Thyroid gland (tissue), 4 donors: ENCODE measurements at regions not wholly inside any gene's neighbourhood (a gene's known extent, or its start where the extent isn't known, plus 50 kb on each side); places are given as distances from the start of the nearest gene placed in this dataset.
A peak's percentile ranks its signal among the peaks of the same experiment; 100 is the strongest.

Experiments used
- DNase-seq, 2 donors: peaks; one replicate each; pipeline ENCODE4 v3.0.0-alpha.2; 2019
- H3K27ac ChIP-seq, 3 donors: fragments of 200-600 bp; sonication (generic); 1 replicate in 2 of 3; 2 replicates in 1 of 3; pipeline ENCODE4 v1.5.1; 2016 to 2019; ENCODE audit warnings: mild to moderate bottlenecking in 1 of 3, moderate library complexity in 1 of 3
- H3K27me3 ChIP-seq: fragments of 200-600 bp; sonication (generic); one replicate; pipeline ENCODE4 v1.5.1; 2019
- H3K36me3 ChIP-seq, 2 donors: fragments of 200-600 bp; sonication (generic); one replicate each; pipeline ENCODE4 v1.5.1; 2016 to 2019
- H3K4me1 ChIP-seq, 2 donors: fragments of 200-600 bp; sonication (generic); one replicate each; pipeline ENCODE4 v1.5.1; 2017 to 2019
- H3K4me3 ChIP-seq, 3 donors: fragments of 200-600 bp; sonication (generic); replicated peaks in 1 of 3; 1 replicate in 2 of 3; 2 replicates in 1 of 3; pipeline ENCODE4 v1.5.1; 2016; ENCODE audit warnings: mild to moderate bottlenecking in 1 of 3
- H3K9me3 ChIP-seq: fragments of 200-600 bp; sonication (generic); one replicate; pipeline ENCODE4 v1.5.1; 2017
- CTCF ChIP-seq, 6 experiments: fragments of 200-600 bp in 3 of 6; fragments of 450-650 bp in 3 of 6; sonication (generic) in 3 of 6; IDR thresholded peaks; one replicate each; pipeline ENCODE4 v1.5.1; 2016 to 2019; ENCODE audit warnings: antibody characterized with exemption in 6 of 6, mild to moderate bottlenecking in 2 of 6, inconsistent platforms in 1 of 6, moderate library complexity in 1 of 6
- POLR2A ChIP-seq, 2 donors: fragments of 450-650 bp; IDR thresholded peaks; one replicate each; pipeline ENCODE4 v1.6.1; 2017; ENCODE audit warnings: antibody characterized with exemption in 2 of 2, mild to moderate bottlenecking in 2 of 2, moderate library complexity in 1 of 2
- WGBS, 2 donors: methylation state at CpG; one replicate each; pipeline ENCODE4 v1.1.5; 2017; 5-methylcytosine and 5-hydroxymethylcytosine counted together
- intact Hi-C: fragments of 100-400 bp; cut with DNase I; formaldehyde crosslinking; loops from one replicate; pipeline ENCODE4 v1.15.1; 2023

- TF ChIP-seq POLR2A (IDR thresholded peaks at IDR 0.05), result no peak
- no peak for DNase-seq
- 78 to 100% methylated on average over 1 of the region's 1 CpG for WGBS, 2 donors
- Histone ChIP-seq H3K9me3 (no peaks in the 10 kb centered on the region), H3K27ac (no peak overlapping the region), H3K27me3 (no peaks in the 10 kb centered on the region), H3K4me1 (peaks cover 11 to 25% of the 10 kb centered on the region in 2 donors), H3K36me3 (no peaks in the 10 kb centered on the region), H3K4me3 (no peak overlapping the region)
- intact Hi-C loops, result no loop called here
Measured at GRCh38 chr6:43997345-43997677, 129.9 kb downstream of the MRPL14 start.

GRCh38 chr6:43996618-43997344 is 130.5 kb downstream of the MRPL14 start:
- no peaks in the 10 kb centered on the region for H3K27me3 ChIP-seq
- WGBS, 2 donors, result 83 to 86% methylated on average over 8 of the region's 8 CpGs
- no peak overlapping the region for H3K27ac ChIP-seq
- no peak for DNase-seq
- H3K9me3 ChIP-seq, result no peaks in the 10 kb centered on the region
- no peak for TF ChIP-seq POLR2A (IDR thresholded peaks at IDR 0.05)
- no peak for TF ChIP-seq CTCF (IDR thresholded peaks at IDR 0.05)
- intact Hi-C loops, result no loop called here
- no peak overlapping the region for H3K4me3 ChIP-seq
- H3K36me3 ChIP-seq, result no peaks in the 10 kb centered on the region
- peaks cover 11 to 22% of the 10 kb centered on the region in 2 donors for H3K4me1 ChIP-seq

- H3K4me3 ChIP-seq, result no peak overlapping the region
- H3K27me3 ChIP-seq, result no peaks in the 10 kb centered on the region
- H3K27ac ChIP-seq, result no peak overlapping the region
- intact Hi-C loops, result no loop called here
- no peak for DNase-seq
- H3K4me1 ChIP-seq, result peaks cover 5 to 10% of the 10 kb centered on the region in 2 donors
- H3K9me3 ChIP-seq, result no peaks in the 10 kb centered on the region
- TF ChIP-seq POLR2A (IDR thresholded peaks at IDR 0.05) (no peak), CTCF (IDR thresholded peaks at IDR 0.05) (no peak)
- no peaks in the 10 kb centered on the region for H3K36me3 ChIP-seq
- WGBS, 2 donors, result 83 to 93% methylated on average over 3 of the region's 3 CpGs
Measured at GRCh38 chr6:43995137-43995536, 132.1 kb downstream of the MRPL14 start.

DNA sequence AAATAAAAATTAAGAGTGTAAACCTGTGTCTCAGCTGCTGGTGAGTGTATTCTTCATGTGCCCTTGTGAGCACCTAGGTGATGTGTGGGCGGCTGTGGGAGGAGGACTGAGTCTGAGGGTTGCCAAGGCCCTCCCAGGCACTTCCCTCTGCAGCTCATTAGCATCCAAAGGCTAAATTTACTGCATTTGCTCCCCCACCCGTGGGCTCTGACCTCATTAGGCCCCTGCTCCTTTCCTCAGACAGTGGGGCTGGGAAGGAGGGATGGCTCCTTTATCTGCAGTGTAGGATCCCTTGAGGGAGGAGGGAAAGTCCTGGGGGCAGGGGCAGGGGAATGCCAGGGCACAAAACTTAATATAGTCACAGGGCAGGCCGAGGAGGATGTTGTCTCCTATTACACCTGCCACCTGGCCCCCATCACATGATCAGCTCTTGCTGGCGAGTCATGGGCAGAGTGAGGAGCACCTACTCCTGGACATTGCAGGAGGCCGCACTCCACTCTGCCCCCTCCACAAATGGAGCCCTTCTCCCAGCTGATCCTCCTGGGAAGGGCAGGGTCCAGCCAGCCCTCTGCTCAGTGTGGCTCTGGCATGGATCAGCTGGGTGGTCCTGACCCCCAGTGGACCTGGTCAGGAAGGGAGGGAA is 133.2 kb downstream of the MRPL14 start:
- intact Hi-C loops, result no loop called here
- no peak for TF ChIP-seq CTCF (IDR thresholded peaks at IDR 0.05)
- no peak for TF ChIP-seq POLR2A (IDR thresholded peaks at IDR 0.05)
- no peak for DNase-seq
- H3K4me1 ChIP-seq, result peaks cover 5 to 10% of the 10 kb centered on the region in 2 donors
- no peak overlapping the region for H3K4me3 ChIP-seq
- 53 to 74% methylated on average over 2 to 5 of the region's 5 CpGs for WGBS, 2 donors
- peak overlapping the region in 2 of 3 donors; percentile 7 to 62 for H3K27ac ChIP-seq
- no peaks in the 10 kb centered on the region for H3K36me3 ChIP-seq
- no peaks in the 10 kb centered on the region for H3K9me3 ChIP-seq
- H3K27me3 ChIP-seq, result no peaks in the 10 kb centered on the region

DNA sequence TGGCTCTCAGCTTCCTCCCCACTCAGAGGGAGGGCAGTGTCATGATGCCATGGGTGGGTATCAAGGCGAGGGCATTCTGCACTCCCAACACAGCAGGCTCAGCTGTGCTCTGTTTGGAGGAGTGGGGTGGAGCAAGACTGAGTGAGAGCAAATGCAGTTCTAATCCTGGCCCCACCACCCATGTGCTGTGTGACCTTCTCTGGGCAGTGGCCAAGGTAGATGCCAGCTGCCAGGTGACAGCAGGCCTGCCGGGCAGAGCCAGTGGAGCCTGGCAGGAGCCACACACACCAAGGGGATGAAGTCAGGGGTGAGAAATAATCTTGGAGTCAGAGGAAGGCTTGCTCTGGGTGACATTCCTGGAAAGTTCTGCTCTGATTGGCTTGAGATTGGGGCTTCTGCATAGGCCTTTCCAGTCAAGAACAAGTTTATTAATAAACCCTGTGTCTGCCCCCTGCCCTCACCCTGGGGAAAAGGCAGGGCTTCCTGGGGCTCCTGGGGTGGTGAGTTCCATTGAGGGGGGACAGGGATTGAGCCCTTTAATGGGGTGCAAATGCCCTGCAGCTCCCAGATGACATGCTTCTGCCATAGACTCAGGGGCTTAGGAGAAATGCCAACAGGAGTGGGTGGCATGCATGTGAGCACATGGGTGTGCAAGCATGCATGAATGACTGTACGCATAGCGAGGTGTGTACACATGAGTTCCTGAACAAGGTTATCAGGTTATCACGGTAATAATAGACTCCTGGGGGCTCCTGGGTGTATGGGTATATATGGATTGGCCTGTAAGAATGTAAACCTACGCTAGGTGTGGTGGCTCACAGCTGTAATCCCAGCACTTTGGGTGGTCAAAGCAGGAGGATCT is 134.2 kb downstream of the MRPL14 start:
- Histone ChIP-seq H3K27ac (peak overlapping the region in 2 of 3 donors; percentile 19 to 62), H3K4me3 (no peak overlapping the region), H3K4me1 (peaks cover 5 to 10% of the 10 kb centered on the region in 2 donors), H3K27me3 (no peaks in the 10 kb centered on the region), H3K36me3 (no peaks in the 10 kb centered on the region), H3K9me3 (no peaks in the 10 kb centered on the region)
- TF ChIP-seq POLR2A (IDR thresholded peaks at IDR 0.05) (no peak), CTCF (IDR thresholded peaks at IDR 0.05) (no peak)
- intact Hi-C loops, result no loop called here
- peak; percentile 73 to 87 for DNase-seq
- 69 to 74% methylated on average over 5 to 6 of the region's 6 CpGs for WGBS, 2 donors
